MM.1S (cell line): ENCODE measurements at regions not wholly inside any gene's neighbourhood (a gene's known extent, or its start where the extent isn't known, plus 50 kb on each side); places are given as distances from the start of the nearest gene placed in this dataset.

ENCODE experiments used
- DNase-seq: peaks from one replicate; pipeline ENCODE4 v3.0.0-alpha.2; 2015
- H2AFZ ChIP-seq: fragments of 300-600 bp; sonication (generic); 2 replicates; pipeline ENCODE4 v1.6.0; 2016; ENCODE audit warnings: antibody characterized with exemption, low read length
- H3F3A ChIP-seq: fragments of 300-600 bp; sonication (generic); 2 replicates; pipeline ENCODE4 v1.6.1; 2016; ENCODE audit warnings: mild to moderate bottlenecking, antibody characterized with exemption, low read length, moderate library complexity, mixed read lengths; ENCODE audit not compliant: insufficient read depth
- H3K27ac ChIP-seq: fragments of 300-600 bp; sonication (generic); 2 replicates; pipeline ENCODE4 v1.5.1; 2016; ENCODE audit warnings: mild to moderate bottlenecking, low read length
- H3K27me3 ChIP-seq: fragments of 300-600 bp; sonication (generic); replicated peaks from 2 replicates; pipeline ENCODE4 v1.6.0; 2016; ENCODE audit warnings: low read length; ENCODE audit not compliant: insufficient read depth
- H3K36me3 ChIP-seq: fragments of 300-600 bp; sonication (generic); replicated peaks from 2 replicates; pipeline ENCODE4 v1.6.1; 2016; ENCODE audit warnings: mild to moderate bottlenecking, low read length, mixed read lengths; ENCODE audit not compliant: insufficient read depth
- H3K4me1 ChIP-seq: fragments of 300-600 bp; sonication (generic); 2 replicates; pipeline ENCODE4 v1.6.1; 2016; ENCODE audit warnings: low read length, mixed read lengths
- H3K4me2 ChIP-seq: fragments of 300-600 bp; sonication (generic); 2 replicates; pipeline ENCODE4 v1.6.0; 2016; ENCODE audit warnings: low read depth, low read length
- H3K4me3 ChIP-seq: fragments of 300-600 bp; sonication (generic); 2 replicates; pipeline ENCODE4 v1.5.1; 2016; ENCODE audit warnings: low read length, mixed read lengths
- H3K79me2 ChIP-seq: fragments of 300-600 bp; sonication (generic); 2 replicates; pipeline ENCODE4 v1.6.1; 2016; ENCODE audit warnings: mixed run types, low read length, mixed read lengths
- H3K9ac ChIP-seq: fragments of 300-600 bp; sonication (generic); 2 replicates; pipeline ENCODE4 v1.6.1; 2016; ENCODE audit warnings: low read length, mixed read lengths
- H3K9me2 ChIP-seq: fragments of 300-600 bp; sonication (generic); replicated peaks from 2 replicates; pipeline ENCODE4 v1.6.1; 2016; ENCODE audit warnings: mild to moderate bottlenecking, low read length, mixed read lengths; ENCODE audit not compliant: insufficient read depth
- H3K9me3 ChIP-seq: fragments of 300-600 bp; sonication (generic); replicated peaks from 2 replicates; pipeline ENCODE4 v1.6.1; 2016; ENCODE audit warnings: mild to moderate bottlenecking, low read length, mixed read lengths; ENCODE audit not compliant: insufficient read depth
- H4K20me1 ChIP-seq: fragments of 300-600 bp; sonication (generic); 2 replicates; pipeline ENCODE4 v1.6.1; 2016; ENCODE audit warnings: mild to moderate bottlenecking, low read length, moderate library complexity, mixed read lengths; ENCODE audit not compliant: insufficient read depth
- EZH2 ChIP-seq: fragments of 300-600 bp; sonication (generic); optimal IDR thresholded peaks from 2 replicates; pipeline ENCODE3; 2017; ENCODE audit warnings: low read depth, mild to moderate bottlenecking, antibody characterized with exemption, low read length, mixed read lengths
- EZH2phosphoT487 ChIP-seq: fragments of 300-600 bp; sonication (generic); IDR thresholded peaks from 2 replicates; pipeline ENCODE4 v1.6.1; 2018; ENCODE audit warnings: antibody characterized with exemption, low read length
- TF ChIP-seq, protein P1 (sequence below): fragments of 300-600 bp; sonication (generic); IDR thresholded peaks from 2 replicates; pipeline ENCODE4 v1.5.1; 2016; ENCODE audit warnings: antibody characterized with exemption, low read length, mixed read lengths

- no peaks in the 10 kb centered on the region for H3K4me1 ChIP-seq
- H3K4me2 ChIP-seq, result no peak overlapping the region
- H3K36me3 ChIP-seq, result no peaks in the 10 kb centered on the region
- H2AFZ ChIP-seq, result no peak overlapping the region
- no peaks in the 10 kb centered on the region for H3F3A ChIP-seq
- TF ChIP-seq EZH2 (no peak), EZH2phosphoT487 (no peak)
- TF ChIP-seq, protein P1, sequence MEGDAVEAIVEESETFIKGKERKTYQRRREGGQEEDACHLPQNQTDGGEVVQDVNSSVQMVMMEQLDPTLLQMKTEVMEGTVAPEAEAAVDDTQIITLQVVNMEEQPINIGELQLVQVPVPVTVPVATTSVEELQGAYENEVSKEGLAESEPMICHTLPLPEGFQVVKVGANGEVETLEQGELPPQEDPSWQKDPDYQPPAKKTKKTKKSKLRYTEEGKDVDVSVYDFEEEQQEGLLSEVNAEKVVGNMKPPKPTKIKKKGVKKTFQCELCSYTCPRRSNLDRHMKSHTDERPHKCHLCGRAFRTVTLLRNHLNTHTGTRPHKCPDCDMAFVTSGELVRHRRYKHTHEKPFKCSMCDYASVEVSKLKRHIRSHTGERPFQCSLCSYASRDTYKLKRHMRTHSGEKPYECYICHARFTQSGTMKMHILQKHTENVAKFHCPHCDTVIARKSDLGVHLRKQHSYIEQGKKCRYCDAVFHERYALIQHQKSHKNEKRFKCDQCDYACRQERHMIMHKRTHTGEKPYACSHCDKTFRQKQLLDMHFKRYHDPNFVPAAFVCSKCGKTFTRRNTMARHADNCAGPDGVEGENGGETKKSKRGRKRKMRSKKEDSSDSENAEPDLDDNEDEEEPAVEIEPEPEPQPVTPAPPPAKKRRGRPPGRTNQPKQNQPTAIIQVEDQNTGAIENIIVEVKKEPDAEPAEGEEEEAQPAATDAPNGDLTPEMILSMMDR, result no peak
- no peaks in the 10 kb centered on the region for H3K27me3 ChIP-seq
- no peaks in the 10 kb centered on the region for H3K79me2 ChIP-seq
- H3K27ac ChIP-seq, result no peak overlapping the region
- no peak overlapping the region for H3K9ac ChIP-seq
- no peaks in the 10 kb centered on the region for H4K20me1 ChIP-seq
- no peak for DNase-seq
- no peak overlapping the region for H3K4me3 ChIP-seq
- H3K9me2 ChIP-seq, result no peaks in the 10 kb centered on the region
- no peaks in the 10 kb centered on the region for H3K9me3 ChIP-seq
These were observed 538.8 kb downstream of the PLXDC2 start for GRCh38 chr10:20355011-20355410.

- Histone ChIP-seq H3K9ac (no peak overlapping the region), H4K20me1 (no peaks in the 10 kb centered on the region), H3K27me3 (no peaks in the 10 kb centered on the region), H3K9me2 (no peaks in the 10 kb centered on the region), H3F3A (no peaks in the 10 kb centered on the region), H3K4me1 (0 out of 2 replicates have a peak, but pooled peaks cover 1% of the 10 kb centered on the region), H3K36me3 (no peaks in the 10 kb centered on the region), H3K4me3 (no peak overlapping the region), H3K79me2 (no peaks in the 10 kb centered on the region), H3K4me2 (no peak overlapping the region), H3K27ac (no peak overlapping the region), H2AFZ (no peak overlapping the region), H3K9me3 (no peaks in the 10 kb centered on the region)
- no peak for DNase-seq
- TF ChIP-seq EZH2, result no peak
- TF ChIP-seq, protein P1, result no peak
These were observed 537.9 kb downstream of the PLXDC2 start for GRCh38 chr10:20354166-20354565.

GRCh38 chr10:20350509-20350908 is 534.3 kb downstream of the PLXDC2 start:
- no peak overlapping the region for H2AFZ ChIP-seq
- H3K9me3 ChIP-seq, result no peaks in the 10 kb centered on the region
- H3K36me3 ChIP-seq, result no peaks in the 10 kb centered on the region
- DNase-seq, result no peak
- no peaks in the 10 kb centered on the region for H3F3A ChIP-seq
- no peaks in the 10 kb centered on the region for H3K9me2 ChIP-seq
- H3K4me3 ChIP-seq, result no peak overlapping the region
- 0 out of 2 replicates have a peak, but pooled peaks cover 3% of the 10 kb centered on the region for H3K4me1 ChIP-seq
- no peak overlapping the region for H3K9ac ChIP-seq
- H3K79me2 ChIP-seq, result no peaks in the 10 kb centered on the region
- H3K27me3 ChIP-seq, result no peaks in the 10 kb centered on the region
- no peak overlapping the region for H3K27ac ChIP-seq
- H3K4me2 ChIP-seq, result no peak overlapping the region
- TF ChIP-seq EZH2, result no peak
- TF ChIP-seq EZH2phosphoT487, result no peak
- TF ChIP-seq, protein P1, result no peak
- no peaks in the 10 kb centered on the region for H4K20me1 ChIP-seq
